ENCODE measurements at regions not wholly inside any gene's neighbourhood (a gene's known extent, or its start where the extent isn't known, plus 50 kb on each side); places are given as distances from the start of the nearest gene placed in this dataset.

GRCh38 chr11:112581747-112582146 is 321.1 kb upstream of the PLET1 start:
- no peaks in the 10 kb centered on the region for H3K36me3 ChIP-seq (ENCODE audit: control insufficient read depth in 1 of 2, insufficient read depth in 2 of 2, low read length in 2 of 2)
- H3K9ac ChIP-seq (ENCODE audit: low read length): no peak overlapping the region
- no peak for TF ChIP-seq EZH2phosphoT487 (IDR thresholded peaks at IDR 0.05; ENCODE audit: borderline replicate concordance)
- no peak for TF ChIP-seq SP1 (IDR thresholded peaks at IDR 0.05; ENCODE audit: low read depth)
- TF ChIP-seq POLR2AphosphoS5 (IDR thresholded peaks at IDR 0.05; ENCODE audit: low read depth, low read length): no peak
- TF ChIP-seq SRF (IDR thresholded peaks at IDR 0.05; ENCODE audit: low read depth): no peak
- TF ChIP-seq ELF1 (IDR thresholded peaks at IDR 0.05; ENCODE audit: borderline replicate concordance, low read depth): no peak
- no peak for TF ChIP-seq ATF3 (IDR thresholded peaks at IDR 0.05)
- no peak for TF ChIP-seq ZFX (IDR thresholded peaks at IDR 0.05)
- no peak for TF ChIP-seq EGR1 (IDR thresholded peaks at IDR 0.05; ENCODE audit: low read depth)
- no peak for TF ChIP-seq CTCF (IDR thresholded peaks at IDR 0.05 in 2 of 3, conservative IDR thresholded peaks at IDR 0.05 in 1 of 3; ENCODE audit: borderline replicate concordance in 1 of 3, insufficient read depth in 1 of 3, low read depth in 2 of 3, low read length in 2 of 3)
- no peaks in the 10 kb centered on the region for H3K4me1 ChIP-seq (ENCODE audit: control insufficient read depth in 1 of 2, insufficient read depth in 2 of 2, low read length in 2 of 2)
- no peaks in the 10 kb centered on the region for H3K79me2 ChIP-seq (ENCODE audit: insufficient read depth, low read length)
- no peaks in the 10 kb centered on the region for H3K9me2 ChIP-seq (ENCODE audit: insufficient read depth)
- ATAC-seq (no peak), DNase-seq (ENCODE audit: low read depth, low spot score) (no peak)
- ChIA-PET CTCF (interaction anchor here (1.1 kb wide), 1 partner anchor 26 kb away, joined by 3 read pairs; no protein-coding TSS in a partner anchor), POLR2A (no interaction called here), RAD21 (ENCODE audit: low non-redundant PET in 1 of 2, low total read pairs in 2 of 2, uncharacterized antibody in 2 of 2, unreplicated experiment in 2 of 2) (no interaction called here)
- H3K4me3 ChIP-seq (replicated peaks in 1 of 2; ENCODE audit: low read depth in 1 of 2, low read length in 2 of 2): no peak overlapping the region
- H3K9me3 ChIP-seq (ENCODE audit: control insufficient read depth in 1 of 2, insufficient read depth in 1 of 2, low read depth in 1 of 2, low read length in 2 of 2): no peaks in the 10 kb centered on the region
- H4K20me1 ChIP-seq (ENCODE audit: insufficient read depth): no peaks in the 10 kb centered on the region
- 0 out of 2 replicates have a peak, but pooled peaks cover 4% of the 10 kb centered on the region for H3K27me3 ChIP-seq (ENCODE audit: insufficient read depth, low read length)
- H2AFZ ChIP-seq (ENCODE audit: low read depth, low read length, poor library complexity, severe bottlenecking): no peak overlapping the region
- no TSS peak for BruUV-seq (replicated peaks)
- no peak overlapping the region for H3K27ac ChIP-seq (ENCODE audit: low read depth, low read length)
- intact Hi-C loops (cut with micrococcal nuclease): no loop called here
- no peak overlapping the region for H3K4me2 ChIP-seq (ENCODE audit: low read length)

- RAD21 ChIA-PET (ENCODE audit: low non-redundant PET in 1 of 2, low total read pairs in 2 of 2, uncharacterized antibody in 2 of 2, unreplicated experiment in 2 of 2): no interaction called here
- no TSS peak for BruUV-seq (replicated peaks)
- TF ChIP-seq ZNF274 (IDR thresholded peaks at IDR 0.05; ENCODE audit: low read depth, low read length) (no peak), RAD21 (IDR thresholded peaks at IDR 0.05; ENCODE audit: low read depth) (no peak), SIN3A (IDR thresholded peaks at IDR 0.05; ENCODE audit: low read depth) (no peak), ZBTB33 (IDR thresholded peaks at IDR 0.05; ENCODE audit: extremely low read depth, insufficient replicate concordance, low read length) (no peak), CTCF (IDR thresholded peaks at IDR 0.05 in 2 of 3, conservative IDR thresholded peaks at IDR 0.05 in 1 of 3; ENCODE audit: borderline replicate concordance in 1 of 3, insufficient read depth in 1 of 3, low read depth in 2 of 3, low read length in 2 of 3) (no peak), YY1 (IDR thresholded peaks at IDR 0.05; ENCODE audit: extremely low read depth, insufficient replicate concordance, low read depth, low read length) (no peak), ZFX (IDR thresholded peaks at IDR 0.05) (no peak), FOSL1 (IDR thresholded peaks at IDR 0.05; ENCODE audit: low read depth) (no peak)
These were observed 321.7 kb upstream of the PLET1 start for GRCh38 chr11:112582366-112582765.

More at GRCh38 chr11:112582366-112582765, 321.7 kb upstream of the PLET1 start:
- H3K4me3 ChIP-seq (replicated peaks in 1 of 2; ENCODE audit: low read depth in 1 of 2, low read length in 2 of 2): no peak overlapping the region
- ATAC-seq (no peak), DNase-seq (ENCODE audit: low read depth, low spot score) (no peak)
- no peaks in the 10 kb centered on the region for H3K79me2 ChIP-seq (ENCODE audit: insufficient read depth, low read length)
- no peaks in the 10 kb centered on the region for H3K9me2 ChIP-seq (ENCODE audit: insufficient read depth)
- no peak overlapping the region for H3K9ac ChIP-seq (ENCODE audit: low read length)
- H3K4me1 ChIP-seq (ENCODE audit: control insufficient read depth in 1 of 2, insufficient read depth in 2 of 2, low read length in 2 of 2): no peaks in the 10 kb centered on the region
- ChIA-PET POLR2A (no interaction called here), CTCF (no interaction called here)
- H3K27me3 ChIP-seq (ENCODE audit: insufficient read depth, low read length): 0 out of 2 replicates have a peak, but pooled peaks cover 4% of the 10 kb centered on the region
- H2AFZ ChIP-seq (ENCODE audit: low read depth, low read length, poor library complexity, severe bottlenecking): no peak overlapping the region
- H3K27ac ChIP-seq (ENCODE audit: low read depth, low read length): no peak overlapping the region
- H3K36me3 ChIP-seq (ENCODE audit: control insufficient read depth in 1 of 2, insufficient read depth in 2 of 2, low read length in 2 of 2): no peaks in the 10 kb centered on the region
- H3K4me2 ChIP-seq (ENCODE audit: low read length): no peak overlapping the region
- H4K20me1 ChIP-seq (ENCODE audit: insufficient read depth): no peaks in the 10 kb centered on the region
- intact Hi-C loops (cut with micrococcal nuclease): no loop called here
- H3K9me3 ChIP-seq (ENCODE audit: control insufficient read depth in 1 of 2, insufficient read depth in 1 of 2, low read depth in 1 of 2, low read length in 2 of 2): no peaks in the 10 kb centered on the region

All from HCT116 (cell line).